ENCODE measurements at regions not wholly inside any gene's neighbourhood (a gene's known extent, or its start where the extent isn't known, plus 50 kb on each side); places are given as distances from the start of the nearest gene placed in this dataset.

DNA sequence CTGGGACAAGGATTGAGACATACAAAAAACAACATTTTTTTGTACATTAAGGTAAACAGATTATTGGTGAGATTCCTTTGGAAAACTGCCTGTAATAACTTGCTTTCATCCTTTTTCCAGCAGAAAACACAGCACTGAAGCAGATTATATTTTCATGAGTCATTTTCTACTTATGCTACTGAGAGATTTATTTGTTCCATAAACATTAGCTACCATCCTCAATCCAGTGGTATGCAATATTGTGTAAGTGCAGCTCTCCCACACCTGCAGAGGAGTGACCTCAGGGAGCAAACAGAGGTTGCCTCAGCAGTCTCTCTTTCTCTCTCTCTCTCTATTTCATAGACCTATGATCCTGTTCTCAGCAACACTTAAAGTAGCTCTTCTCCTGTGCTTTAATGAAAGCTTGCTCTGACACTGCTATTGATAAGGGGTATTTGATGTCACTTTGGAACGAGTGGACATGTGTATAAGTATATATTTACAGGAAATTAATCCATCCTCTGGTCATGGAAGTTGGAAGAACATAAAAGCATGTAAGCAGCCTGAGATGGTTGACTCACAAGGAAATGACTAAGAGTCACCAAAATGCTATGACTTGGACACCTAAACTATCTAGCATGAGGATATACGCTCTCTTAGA lies 163.7 kb upstream of the SPANXC start:
- no peaks in the 10 kb centered on the region for H3K9me2 ChIP-seq (ENCODE audit: insufficient read depth)
- H3K4me1 ChIP-seq (ENCODE audit: insufficient read depth), result peaks cover 2% of the 10 kb centered on the region; the same call in 1 of the 2 replicates
- H4K20me1 ChIP-seq (ENCODE audit: insufficient read depth), result no peaks in the 10 kb centered on the region
- in situ Hi-C loops (cut with MboI), result no loop called here
- no peaks in the 10 kb centered on the region for H3K9me3 ChIP-seq (ENCODE audit: low read depth)
- TF ChIP-seq EZH2 (IDR thresholded peaks at IDR 0.05; ENCODE audit: insufficient read depth, poor library complexity, severe bottlenecking) (no peak), EZH2phosphoT487 (IDR thresholded peaks at IDR 0.05; ENCODE audit: insufficient read depth, low read depth) (no peak)
- H3F3A ChIP-seq (ENCODE audit: insufficient read depth), result no peaks in the 10 kb centered on the region
- DNase-seq, result peak; percentile 52
- peak overlapping the region; percentile 45; the same call in 1 of the 2 replicates for H3K27ac ChIP-seq
- H3K27me3 ChIP-seq (replicated peaks; ENCODE audit: insufficient read depth), result no peaks in the 10 kb centered on the region
- H3K4me3 ChIP-seq, result no peak overlapping the region
- WGBS, 2 experiments (ENCODE audit: low coverage in 1 of 2, low lambda C conversion rate in 2 of 2, missing lambda C conversion rate in 2 of 2), result 0 to 5% methylated on average over 2 of the region's 2 CpGs
- H3K79me2 ChIP-seq (ENCODE audit: insufficient read depth), result no peaks in the 10 kb centered on the region
- no peaks in the 10 kb centered on the region for H3K36me3 ChIP-seq (ENCODE audit: low read depth)
- no peak overlapping the region for H3K9ac ChIP-seq
- H3K4me2 ChIP-seq (ENCODE audit: unreplicated experiment), result no peak overlapping the region
- H2AFZ ChIP-seq, result no peak overlapping the region

DNA sequence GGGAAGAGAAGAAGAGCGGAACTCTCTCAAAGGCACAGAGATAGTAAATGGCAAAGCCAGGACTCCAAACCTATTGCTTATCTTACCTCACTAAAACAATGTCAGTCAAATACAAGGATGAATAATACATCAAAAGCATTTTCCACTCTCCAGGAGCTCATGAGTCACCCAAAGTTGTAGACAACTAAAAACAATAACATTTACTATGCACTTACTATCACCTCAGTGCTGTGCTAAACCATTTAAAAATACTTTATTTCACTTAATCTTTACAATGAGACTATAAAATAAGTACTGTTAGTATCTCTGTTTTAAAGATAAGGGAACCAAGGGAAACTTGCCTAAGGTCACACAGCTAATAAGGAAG lies 163.2 kb upstream of the SPANXC start:
- no peak for TF ChIP-seq EZH2 (IDR thresholded peaks at IDR 0.05; ENCODE audit: insufficient read depth, poor library complexity, severe bottlenecking)
- no peak for TF ChIP-seq EZH2phosphoT487 (IDR thresholded peaks at IDR 0.05; ENCODE audit: insufficient read depth, low read depth)
- DNase-seq, result peak; percentile 22
- Histone ChIP-seq H3K79me2 (ENCODE audit: insufficient read depth) (no peaks in the 10 kb centered on the region), H3K9ac (no peak overlapping the region), H3K4me1 (ENCODE audit: insufficient read depth) (peaks cover 2% of the 10 kb centered on the region; the same call in 1 of the 2 replicates), H3K27ac (0 out of 2 replicates have a peak overlapping the region, but pooled peaks have one; percentile 45), H3K9me2 (ENCODE audit: insufficient read depth) (no peaks in the 10 kb centered on the region), H3F3A (ENCODE audit: insufficient read depth) (no peaks in the 10 kb centered on the region), H3K27me3 (replicated peaks; ENCODE audit: insufficient read depth) (no peaks in the 10 kb centered on the region), H4K20me1 (ENCODE audit: insufficient read depth) (no peaks in the 10 kb centered on the region), H2AFZ (no peak overlapping the region), H3K4me2 (ENCODE audit: unreplicated experiment) (no peak overlapping the region), H3K4me3 (no peak overlapping the region), H3K9me3 (ENCODE audit: low read depth) (no peaks in the 10 kb centered on the region), H3K36me3 (ENCODE audit: low read depth) (no peaks in the 10 kb centered on the region)
- WGBS, 2 experiments (ENCODE audit: low coverage in 1 of 2, low lambda C conversion rate in 2 of 2, missing lambda C conversion rate in 2 of 2), result 45 to 53% methylated on average over 1 of the region's 1 CpG
- in situ Hi-C loops (cut with MboI), result no loop called here

DNA sequence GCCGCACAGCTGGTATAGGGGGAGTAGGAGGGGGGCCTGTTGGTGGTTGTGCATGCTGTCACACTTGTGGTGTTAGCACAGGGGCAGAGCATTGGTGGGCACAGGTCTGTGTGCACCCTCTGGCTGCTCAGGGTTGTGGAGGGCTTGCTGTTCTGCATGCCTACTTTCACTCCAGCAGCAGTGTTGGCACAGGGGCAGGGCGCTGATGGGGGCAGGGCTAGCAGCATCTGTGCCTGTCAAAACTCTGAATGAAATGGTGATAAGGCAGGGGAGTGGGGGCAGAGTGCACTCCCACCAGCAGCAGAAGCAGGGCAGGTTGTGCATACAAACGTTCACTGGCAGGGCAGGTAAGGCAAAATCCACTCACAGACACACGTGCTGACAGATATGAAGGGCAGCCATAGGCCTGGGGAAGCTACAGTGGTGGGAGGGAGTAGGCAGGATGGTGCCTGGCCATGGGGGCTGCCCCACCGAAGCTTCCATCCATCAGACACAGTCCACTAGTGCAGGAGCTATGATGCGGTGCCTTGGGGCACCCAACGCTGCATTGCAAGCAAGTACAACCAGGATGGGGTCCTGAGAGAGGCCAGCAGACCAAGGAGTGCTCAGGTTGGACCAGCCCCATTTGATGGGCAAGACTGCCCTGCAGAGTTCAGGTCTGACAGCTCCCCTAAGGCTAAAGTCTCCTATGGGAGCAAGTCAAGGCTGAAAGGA lies 160.7 kb upstream of the SPANXC start:
- no peak overlapping the region for H3K9ac ChIP-seq
- H3K4me3 ChIP-seq, result no peak overlapping the region
- H3F3A ChIP-seq (ENCODE audit: insufficient read depth), result no peaks in the 10 kb centered on the region
- WGBS, 2 experiments (ENCODE audit: low coverage in 1 of 2, low lambda C conversion rate in 2 of 2, missing lambda C conversion rate in 2 of 2), result 35 to 40% methylated on average over 3 to 5 of the region's 7 CpGs
- H2AFZ ChIP-seq, result no peak overlapping the region
- no peaks in the 10 kb centered on the region for H4K20me1 ChIP-seq (ENCODE audit: insufficient read depth)
- TF ChIP-seq EZH2 (IDR thresholded peaks at IDR 0.05; ENCODE audit: insufficient read depth, poor library complexity, severe bottlenecking) (no peak), EZH2phosphoT487 (IDR thresholded peaks at IDR 0.05; ENCODE audit: insufficient read depth, low read depth) (no peak)
- no peak overlapping the region for H3K4me2 ChIP-seq (ENCODE audit: unreplicated experiment)
- peaks cover 2% of the 10 kb centered on the region; the same call in 1 of the 2 replicates for H3K4me1 ChIP-seq (ENCODE audit: insufficient read depth)
- H3K36me3 ChIP-seq (ENCODE audit: low read depth), result no peaks in the 10 kb centered on the region
- in situ Hi-C loops (cut with MboI), result no loop called here
- H3K9me3 ChIP-seq (ENCODE audit: low read depth), result no peaks in the 10 kb centered on the region
- H3K27ac ChIP-seq, result no peak overlapping the region
- no peaks in the 10 kb centered on the region for H3K27me3 ChIP-seq (replicated peaks; ENCODE audit: insufficient read depth)
- no peak for DNase-seq
- H3K9me2 ChIP-seq (ENCODE audit: insufficient read depth), result no peaks in the 10 kb centered on the region
- no peaks in the 10 kb centered on the region for H3K79me2 ChIP-seq (ENCODE audit: insufficient read depth)

DNA sequence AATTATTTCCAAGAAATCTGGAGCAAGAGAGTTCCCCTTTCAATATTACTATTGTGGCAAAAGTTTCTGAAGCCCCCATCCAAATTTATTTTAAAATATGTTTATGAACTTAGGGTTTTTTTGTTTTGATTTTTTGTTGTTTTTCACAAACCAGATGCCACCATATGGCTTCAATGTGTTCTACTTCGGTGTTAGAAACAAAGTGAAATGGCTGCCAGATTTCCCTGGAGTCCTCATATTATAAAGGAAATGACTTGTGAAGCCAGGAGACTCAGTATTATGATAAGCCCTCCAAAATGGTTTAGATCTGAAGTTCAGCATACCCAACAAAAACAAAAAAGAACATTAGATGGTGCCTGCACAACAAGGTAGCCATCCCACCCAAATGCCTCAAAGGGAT lies 154.2 kb upstream of the SPANXC start:
- Histone ChIP-seq H3K9me2 (ENCODE audit: insufficient read depth) (no peaks in the 10 kb centered on the region), H3F3A (ENCODE audit: insufficient read depth) (no peaks in the 10 kb centered on the region), H2AFZ (no peak overlapping the region), H4K20me1 (ENCODE audit: insufficient read depth) (no peaks in the 10 kb centered on the region), H3K4me1 (ENCODE audit: insufficient read depth) (no peaks in the 10 kb centered on the region), H3K4me2 (ENCODE audit: unreplicated experiment) (no peak overlapping the region), H3K79me2 (ENCODE audit: insufficient read depth) (no peaks in the 10 kb centered on the region), H3K27ac (no peak overlapping the region), H3K9ac (no peak overlapping the region), H3K27me3 (replicated peaks; ENCODE audit: insufficient read depth) (no peaks in the 10 kb centered on the region), H3K4me3 (no peak overlapping the region), H3K9me3 (ENCODE audit: low read depth) (no peaks in the 10 kb centered on the region), H3K36me3 (ENCODE audit: low read depth) (no peaks in the 10 kb centered on the region)
- 0 to 7% methylated on average over 1 of the region's 1 CpG for WGBS, 2 experiments (ENCODE audit: low coverage in 1 of 2, low lambda C conversion rate in 2 of 2, missing lambda C conversion rate in 2 of 2)
- no peak for DNase-seq
- in situ Hi-C loops (cut with MboI), result no loop called here
- no peak for TF ChIP-seq EZH2 (IDR thresholded peaks at IDR 0.05; ENCODE audit: insufficient read depth, poor library complexity, severe bottlenecking)
- TF ChIP-seq EZH2phosphoT487 (IDR thresholded peaks at IDR 0.05; ENCODE audit: insufficient read depth, low read depth), result no peak
